Naive thymus-derived CD8-positive, alpha-beta T cell (primary cell): ENCODE measurements at regions not wholly inside any gene's neighbourhood (a gene's known extent, or its start where the extent isn't known, plus 50 kb on each side); places are given as distances from the start of the nearest gene placed in this dataset.
"Not testable (repeated sequence)": the region's sequence is repeated elsewhere in the genome, so short reads cannot be mapped to it uniquely, and the experiment has no call there.

Source experiments
- ATAC-seq, 2 donors: fragments of 150-1000 bp; cut with Tn5 transposase in 1 of 2; sonication (Bioruptor Pico), chemical (Tn5 transposase) in 1 of 2; 1 replicate in 1 of 2; 2 replicates in 1 of 2; pipeline ENCODE4 v1.10.0; 2021; ENCODE audit warnings: mild to moderate bottlenecking in 2 of 2, moderate library complexity in 2 of 2
- POLR2A ChIA-PET: fragments of 350-600 bp; sonication (Branson Sonifier 250); formaldehyde crosslinking; loops from one replicate; lab custom pipeline; 2021; ENCODE audit warnings: antibody characterized with exemption; lab: Charles Lee
- DNase-seq, 10 donors: peaks; one replicate each; pipeline versions ENCODE4 v3.0.0 to v3.0.0-alpha.2; 2020 to 2022
- H3K27ac Mint-ChIP-seq, 10 donors: one replicate each; pipeline ENCODE4 v1.8.0; 2020 to 2022; ENCODE audit warnings: mild to moderate bottlenecking in 10 of 10, mixed read lengths in 10 of 10, moderate library complexity in 4 of 10, inconsistent platforms in 1 of 10
- H3K27me3 Mint-ChIP-seq, 5 donors: one replicate each; pipeline ENCODE4 v1.8.0; 2021 to 2022; ENCODE audit warnings: mixed read lengths in 5 of 5
- H3K36me3 Mint-ChIP-seq, 3 donors: one replicate each; pipeline ENCODE4 v1.8.0; 2020 to 2022; ENCODE audit warnings: mixed read lengths in 3 of 3, mild to moderate bottlenecking in 2 of 3, inconsistent platforms in 1 of 3
- H3K4me1 Mint-ChIP-seq, 4 donors: one replicate each; pipeline ENCODE4 v1.8.0; 2021 to 2022; ENCODE audit warnings: mixed read lengths in 4 of 4
- H3K4me3 Mint-ChIP-seq, 10 donors: one replicate each; pipeline ENCODE4 v1.8.0; 2020 to 2022; ENCODE audit warnings: mild to moderate bottlenecking in 10 of 10, mixed read lengths in 10 of 10, moderate library complexity in 6 of 10, inconsistent platforms in 1 of 10
- H3K9me3 Mint-ChIP-seq, 9 donors: one replicate each; pipeline ENCODE4 v1.8.0; 2020 to 2022; ENCODE audit warnings: mixed read lengths in 9 of 9, mild to moderate bottlenecking in 3 of 9, inconsistent platforms in 1 of 9, moderate library complexity in 1 of 9

DNA sequence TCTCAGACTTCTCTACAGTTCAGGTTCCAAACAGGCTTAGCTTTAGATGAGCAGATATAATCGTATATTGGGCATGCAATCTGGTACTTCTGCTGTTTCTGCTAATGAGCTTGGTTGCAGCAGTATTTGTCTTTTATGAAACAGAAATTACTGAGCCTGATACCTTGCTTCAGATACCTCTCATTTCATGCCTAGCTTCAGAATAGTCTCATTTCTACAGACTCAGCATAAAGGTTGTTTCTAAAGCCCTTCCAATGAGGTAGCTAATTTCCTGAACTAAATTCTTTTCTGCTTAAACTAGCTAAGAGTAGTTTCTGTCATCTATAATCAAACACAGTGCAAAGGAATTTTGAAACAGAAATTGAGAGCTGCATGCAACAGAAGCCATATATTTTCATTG, 275.0 kb upstream of the KITLG start:
- no peaks in the 10 kb centered on the region for H3K4me1 Mint-ChIP-seq

DNA sequence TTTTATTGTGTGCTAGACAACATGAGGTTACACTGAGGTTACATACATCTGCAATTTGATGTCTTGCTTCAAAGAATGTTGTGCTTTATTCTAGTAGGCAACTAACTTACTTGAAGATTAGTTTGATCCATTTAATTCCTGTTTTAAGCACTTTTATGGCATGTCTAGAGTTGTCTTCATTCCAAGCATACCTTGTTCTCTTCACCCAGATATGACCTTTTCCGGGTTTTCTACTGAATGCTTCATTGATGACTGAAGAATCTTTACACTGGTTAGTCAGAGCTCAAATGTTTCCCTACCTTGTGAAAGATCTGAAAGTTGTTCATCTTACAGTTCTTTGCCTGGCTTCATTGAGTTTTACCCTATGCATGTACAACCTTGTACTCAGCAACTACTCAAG, 274.0 kb upstream of the KITLG start:
- ATAC-seq (no peak), DNase-seq (no peak)
- POLR2A ChIA-PET = no interaction called here
- peaks cover 0 to 3% (median 0%) of the 10 kb centered on the region in 5 donors for H3K27me3 Mint-ChIP-seq
- H3K27ac Mint-ChIP-seq = no peak overlapping the region
- H3K36me3 Mint-ChIP-seq = no peaks in the 10 kb centered on the region
- peaks cover 4 to 20% (median 6%) of the 10 kb centered on the region in 9 donors for H3K9me3 Mint-ChIP-seq
- H3K4me3 Mint-ChIP-seq = no peak overlapping the region
- no peaks in the 10 kb centered on the region for H3K4me1 Mint-ChIP-seq

More for the DNA sequence above, 275.0 kb upstream of the KITLG start:
- Mint-ChIP-seq H3K36me3 (no peaks in the 10 kb centered on the region), H3K27ac (no peak overlapping the region), H3K9me3 (peaks cover 4 to 20% (median 6%) of the 10 kb centered on the region in 9 donors), H3K27me3 (peaks cover 0 to 3% (median 1%) of the 10 kb centered on the region in 5 donors), H3K4me3 (no peak overlapping the region)
- DNase-seq = no peak
- POLR2A ChIA-PET = no interaction called here
- ATAC-seq = no peak

DNA sequence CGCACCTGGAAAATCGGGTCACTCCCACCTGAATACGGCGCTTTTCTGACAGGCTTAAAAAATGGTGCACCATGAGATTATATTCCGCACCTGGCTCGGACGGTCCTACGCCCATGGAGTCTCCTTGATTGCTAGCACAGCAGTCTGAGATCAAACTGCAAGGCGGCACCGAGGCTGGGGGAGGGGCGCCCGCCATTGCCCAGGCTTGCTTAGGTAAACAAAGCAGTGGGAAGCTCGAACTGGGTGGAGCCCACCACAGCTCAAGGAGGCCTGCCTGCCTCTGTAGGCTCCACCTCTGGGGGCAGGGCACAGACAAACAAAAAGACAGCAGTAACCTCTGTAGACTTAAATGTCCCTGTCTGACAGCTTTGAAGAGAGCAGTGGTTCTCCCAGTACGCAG, 267.0 kb upstream of the KITLG start:
- H3K4me1 Mint-ChIP-seq, DNase-seq, H3K4me3 Mint-ChIP-seq, ATAC-seq, H3K27me3 Mint-ChIP-seq, H3K27ac Mint-ChIP-seq, POLR2A ChIA-PET, H3K36me3 Mint-ChIP-seq: not testable (repeated sequence)
- H3K9me3 Mint-ChIP-seq = peaks cover 4 to 22% (median 12%) of the 10 kb centered on the region in 9 donors

DNA sequence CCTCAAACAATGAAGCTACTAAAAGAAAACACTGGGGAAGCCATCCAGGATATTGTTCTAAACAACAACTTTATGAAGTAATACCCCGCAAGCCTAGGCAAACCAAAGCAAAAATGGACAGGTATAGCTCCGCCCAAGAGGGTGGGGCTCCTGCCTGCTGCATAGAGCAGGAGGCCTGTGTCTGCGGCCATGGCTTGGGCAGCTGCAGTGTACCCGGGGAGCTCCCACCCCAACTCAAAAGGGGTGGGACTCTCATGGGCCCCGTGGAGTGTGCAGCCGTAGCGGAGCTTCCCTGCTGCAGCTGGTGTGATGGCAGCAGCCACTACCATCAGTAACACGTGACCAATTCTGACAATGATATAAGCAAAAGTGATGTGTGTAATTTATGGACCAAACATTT, 264.2 kb upstream of the KITLG start:
- Mint-ChIP-seq H3K4me3 (no peak overlapping the region), H3K27me3 (no peaks in the 10 kb centered on the region), H3K36me3 (peaks cover 0 to 9% (median 0%) of the 10 kb centered on the region in 3 donors), H3K9me3 (peaks cover 6 to 32% (median 13%) of the 10 kb centered on the region in 9 donors), H3K27ac (no peak overlapping the region), H3K4me1 (no peaks in the 10 kb centered on the region)
- ATAC-seq (no peak), DNase-seq (no peak)
- POLR2A ChIA-PET = no interaction called here

DNA sequence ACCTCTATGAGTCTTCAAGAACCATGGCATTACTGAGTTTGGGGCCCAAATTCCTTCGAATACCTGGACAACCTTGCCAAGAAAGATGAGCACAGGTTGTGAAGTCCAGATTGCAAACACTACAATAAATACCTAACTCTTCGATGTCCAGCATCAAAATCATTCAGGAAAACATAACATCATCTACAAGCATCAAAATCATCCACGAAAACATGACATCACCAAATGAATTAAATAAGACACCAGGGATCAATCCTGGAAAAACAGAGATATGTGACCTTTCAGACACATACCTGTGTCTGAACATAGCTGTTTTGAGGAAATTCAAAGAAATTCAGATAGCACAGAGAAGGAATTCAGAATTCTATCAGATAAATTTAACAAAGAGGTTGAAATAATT, 262.0 kb upstream of the KITLG start:
- peaks cover 0 to 9% (median 0%) of the 10 kb centered on the region in 3 donors for H3K36me3 Mint-ChIP-seq
- DNase-seq (no peak), ATAC-seq (no peak)
- no peak overlapping the region for H3K4me3 Mint-ChIP-seq
- H3K27me3 Mint-ChIP-seq = peaks cover 0 to 4% (median 0%) of the 10 kb centered on the region in 5 donors
- no peaks in the 10 kb centered on the region for H3K4me1 Mint-ChIP-seq
- POLR2A ChIA-PET = no interaction called here
- H3K9me3 Mint-ChIP-seq = peaks cover 8 to 38% (median 26%) of the 10 kb centered on the region in 9 donors
- H3K27ac Mint-ChIP-seq = no peak overlapping the region

DNA sequence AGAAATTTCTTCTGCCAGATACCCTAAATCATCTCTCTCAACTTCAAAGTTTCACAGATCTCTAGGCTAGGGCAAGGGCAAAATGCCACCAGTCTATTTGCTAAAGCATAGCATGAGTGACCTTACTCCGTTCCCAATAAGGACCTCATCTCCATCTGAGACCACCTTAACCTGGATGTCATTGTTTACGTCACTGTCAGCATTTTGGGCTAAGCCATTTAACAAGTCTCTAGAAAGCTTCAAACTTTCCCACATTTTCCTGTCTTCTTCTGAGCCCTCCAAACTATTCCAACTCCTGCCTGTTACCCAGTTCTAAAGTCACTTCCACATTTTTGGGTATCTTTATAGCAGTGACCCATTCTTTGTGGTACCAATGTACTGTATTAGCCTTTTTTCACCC, 259.2 kb upstream of the KITLG start:
- DNase-seq (no peak), ATAC-seq (no peak)
- H3K27ac Mint-ChIP-seq = no peak overlapping the region
- peaks cover 4 to 33% (median 19%) of the 10 kb centered on the region in 9 donors for H3K9me3 Mint-ChIP-seq
- H3K4me3 Mint-ChIP-seq = no peak overlapping the region
- H3K27me3 Mint-ChIP-seq = peaks cover 0 to 4% (median 1%) of the 10 kb centered on the region in 5 donors
- H3K4me1 Mint-ChIP-seq = no peaks in the 10 kb centered on the region
- POLR2A ChIA-PET = no interaction called here
- peaks cover 0 to 5% (median 0%) of the 10 kb centered on the region in 3 donors for H3K36me3 Mint-ChIP-seq

DNA sequence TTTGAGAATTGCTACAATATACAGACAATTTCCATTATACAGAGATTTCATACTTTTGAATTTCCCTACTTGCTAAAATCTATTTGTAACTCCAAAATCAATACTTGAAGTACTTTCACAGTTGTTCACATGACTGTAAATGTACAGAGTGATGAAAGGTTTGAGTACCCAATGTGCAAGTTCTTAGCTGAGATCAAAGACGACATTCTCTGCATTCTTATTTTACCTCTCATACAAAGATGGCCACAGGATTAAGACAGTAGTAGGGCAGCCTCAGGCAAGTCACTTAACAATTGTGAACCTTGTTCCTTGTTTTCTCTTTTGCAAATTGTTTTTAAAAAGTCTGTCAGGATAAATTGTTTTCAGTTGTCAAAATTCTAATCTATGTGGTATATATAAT, 255.9 kb upstream of the KITLG start:
- POLR2A ChIA-PET = no interaction called here
- Mint-ChIP-seq H3K27ac (no peak overlapping the region), H3K9me3 (peaks cover 2 to 39% (median 8%) of the 10 kb centered on the region in 9 donors)

DNA sequence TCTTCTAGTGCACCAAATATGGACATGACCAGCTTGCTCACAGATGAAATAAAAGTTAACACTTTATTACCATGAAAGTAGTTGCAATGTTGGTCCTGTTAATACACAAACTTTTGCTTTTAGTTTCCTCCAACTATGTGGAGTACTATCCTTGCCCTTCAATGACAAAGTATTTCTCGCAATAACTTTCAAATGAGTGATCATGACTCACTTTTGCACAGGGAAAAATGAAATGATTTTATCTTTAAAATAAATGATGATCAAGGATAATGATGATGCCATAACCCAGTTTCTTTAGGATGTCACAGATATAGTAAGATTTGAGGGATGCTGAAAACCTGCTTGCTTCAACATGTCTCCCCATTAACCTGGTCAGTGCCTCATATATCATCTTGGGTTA, 254.0 kb upstream of the KITLG start:
- Mint-ChIP-seq H3K4me3 (no peak overlapping the region), H3K36me3 (no peaks in the 10 kb centered on the region), H3K27me3 (peaks cover 0 to 4% (median 1%) of the 10 kb centered on the region in 5 donors), H3K4me1 (no peaks in the 10 kb centered on the region), H3K9me3 (peaks cover 1 to 28% (median 8%) of the 10 kb centered on the region in 9 donors), H3K27ac (no peak overlapping the region)
- POLR2A ChIA-PET = no interaction called here
- DNase-seq (no peak), ATAC-seq (no peak)

More for the DNA sequence above, 255.9 kb upstream of the KITLG start:
- ATAC-seq (no peak), DNase-seq (no peak)
- peaks cover 0 to 4% (median 1%) of the 10 kb centered on the region in 5 donors for H3K27me3 Mint-ChIP-seq
- H3K36me3 Mint-ChIP-seq = peaks cover 0 to 1% (median 0%) of the 10 kb centered on the region in 3 donors
- no peak overlapping the region for H3K4me3 Mint-ChIP-seq
- H3K4me1 Mint-ChIP-seq = no peaks in the 10 kb centered on the region

DNA sequence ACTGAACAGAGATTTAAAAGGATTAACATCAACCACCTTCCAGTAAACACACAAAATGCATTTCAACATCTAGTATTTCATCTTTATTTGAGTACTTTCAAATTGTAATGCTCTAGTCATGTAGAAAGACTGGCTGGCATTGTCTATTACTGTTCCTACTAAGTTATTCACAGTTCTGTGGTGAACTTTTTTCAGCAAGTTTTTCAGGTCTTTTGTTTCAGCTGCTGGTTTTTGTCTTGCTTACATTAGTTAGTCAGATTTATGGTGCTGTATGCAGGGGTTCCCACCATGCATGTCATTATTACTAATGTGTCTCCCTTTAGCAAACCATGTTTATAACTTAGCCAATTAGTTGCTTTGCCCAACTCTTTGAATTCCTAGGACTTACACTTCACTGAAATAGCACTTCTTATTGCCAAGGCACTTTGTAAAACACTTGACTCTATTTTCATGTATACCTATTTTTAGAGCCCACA, 253.4 kb upstream of the KITLG start:
- Mint-ChIP-seq H3K4me1 (no peaks in the 10 kb centered on the region), H3K9me3 (peaks cover 0 to 23% (median 8%) of the 10 kb centered on the region in 9 donors), H3K36me3 (no peaks in the 10 kb centered on the region), H3K27me3 (peaks cover 0 to 4% (median 1%) of the 10 kb centered on the region in 5 donors), H3K4me3 (no peak overlapping the region), H3K27ac (no peak overlapping the region)
- POLR2A ChIA-PET = no interaction called here
- no peak for DNase-seq
- ATAC-seq = no peak

DNA sequence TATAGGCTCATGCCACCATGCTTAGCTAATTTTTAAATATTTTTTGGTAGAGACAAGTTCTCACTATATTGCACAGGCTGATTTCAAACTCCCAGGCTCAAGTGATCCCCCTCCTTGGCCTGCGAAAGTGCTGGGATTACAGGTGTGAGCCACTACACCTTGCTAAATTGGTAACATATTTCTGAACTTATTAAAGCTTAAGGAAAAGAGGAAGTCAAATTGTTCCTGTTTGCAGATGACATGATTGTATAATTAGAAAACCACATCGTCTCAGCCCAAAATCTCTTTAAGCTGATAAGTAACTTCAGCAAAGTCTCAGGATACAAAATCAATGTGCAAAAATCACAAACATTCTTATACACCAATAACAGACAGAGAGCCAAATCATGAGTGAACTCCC, 248.3 kb upstream of the KITLG start:
- H3K4me3 Mint-ChIP-seq, POLR2A ChIA-PET, H3K36me3 Mint-ChIP-seq, H3K4me1 Mint-ChIP-seq, DNase-seq, H3K27ac Mint-ChIP-seq, ATAC-seq, H3K27me3 Mint-ChIP-seq: not testable (repeated sequence)
- peaks cover 0 to 12% (median 5%) of the 10 kb centered on the region in 9 donors for H3K9me3 Mint-ChIP-seq

DNA sequence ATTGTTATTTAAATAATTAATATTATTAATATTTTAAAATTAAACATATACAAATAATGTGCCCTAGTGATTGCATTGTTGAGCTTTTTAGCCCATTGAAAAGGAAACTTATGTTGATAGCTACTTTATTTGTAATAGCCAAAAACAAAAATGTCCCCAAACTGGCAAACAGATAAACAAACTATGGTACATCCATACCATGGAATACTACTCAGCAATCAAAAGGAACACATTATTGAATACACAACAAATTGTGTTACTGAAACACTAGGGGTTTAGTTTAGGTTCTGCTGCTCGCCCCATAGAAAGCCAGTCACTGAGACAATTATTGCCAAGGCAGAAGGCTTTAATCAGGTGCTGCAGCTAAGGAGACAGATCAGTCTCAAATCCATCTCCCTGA, 239.7 kb upstream of the KITLG start:
- Mint-ChIP-seq H3K4me1 (no peaks in the 10 kb centered on the region), H3K9me3 (peaks cover 0 to 13% (median 1%) of the 10 kb centered on the region in 9 donors)

DNA sequence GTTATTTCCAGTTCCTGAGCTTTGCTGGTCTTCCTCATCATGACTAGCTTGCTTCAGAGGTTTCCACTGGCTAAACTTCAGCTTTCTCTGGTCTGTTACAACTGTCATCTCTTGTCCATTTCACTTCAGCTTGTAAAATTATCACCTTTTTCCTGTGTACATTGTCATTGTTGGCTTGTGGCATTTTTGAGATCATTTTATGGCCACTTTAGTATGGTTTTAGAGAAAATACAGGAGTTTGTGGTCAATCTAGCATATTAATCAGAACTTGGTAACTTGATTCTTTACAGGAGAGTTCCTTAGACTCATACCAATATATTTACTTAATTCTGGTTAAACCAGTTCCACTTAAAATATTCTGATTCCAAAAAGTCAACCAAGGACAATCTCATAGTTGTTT, 235.9 kb upstream of the KITLG start:
- DNase-seq (no peak), ATAC-seq (no peak)
- Mint-ChIP-seq H3K27ac (no peak overlapping the region), H3K9me3 (peaks cover 0 to 18% (median 1%) of the 10 kb centered on the region in 9 donors), H3K27me3 (peaks cover 0 to 14% (median 0%) of the 10 kb centered on the region in 5 donors), H3K4me3 (no peak overlapping the region), H3K36me3 (no peaks in the 10 kb centered on the region), H3K4me1 (no peaks in the 10 kb centered on the region)
- POLR2A ChIA-PET = no interaction called here

More for the DNA sequence above, 239.7 kb upstream of the KITLG start:
- POLR2A ChIA-PET = no interaction called here
- no peak overlapping the region for H3K4me3 Mint-ChIP-seq
- peaks cover 0 to 8% (median 0%) of the 10 kb centered on the region in 5 donors for H3K27me3 Mint-ChIP-seq
- ATAC-seq (no peak), DNase-seq (no peak)
- H3K36me3 Mint-ChIP-seq = no peaks in the 10 kb centered on the region
- H3K27ac Mint-ChIP-seq = no peak overlapping the region

DNA sequence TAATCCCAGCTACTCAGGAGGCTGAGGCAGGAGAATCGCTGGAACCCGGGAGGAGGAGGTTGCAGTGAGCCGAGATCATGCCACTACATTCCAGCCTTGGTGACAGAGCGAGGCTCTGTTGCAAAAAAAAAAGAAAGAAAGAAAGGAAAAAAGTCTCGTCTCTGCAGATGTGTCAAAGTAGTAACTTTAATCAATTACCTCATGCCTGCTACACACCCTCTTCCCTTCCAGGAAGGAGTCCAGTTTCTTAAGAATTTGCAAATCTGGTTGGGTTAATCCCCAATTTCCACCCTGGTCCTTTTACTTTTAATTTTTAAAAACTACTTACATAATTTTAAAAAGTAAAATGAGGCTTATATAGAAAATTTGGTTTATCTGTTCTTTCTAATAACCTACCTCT, 234.5 kb upstream of the KITLG start:
- Mint-ChIP-seq H3K4me3 (no peak overlapping the region), H3K27ac (no peak overlapping the region), H3K36me3 (no peaks in the 10 kb centered on the region), H3K4me1 (no peaks in the 10 kb centered on the region), H3K9me3 (peaks cover 0 to 12% (median 1%) of the 10 kb centered on the region in 9 donors), H3K27me3 (peaks cover 0 to 9% (median 0%) of the 10 kb centered on the region in 5 donors)
- POLR2A ChIA-PET = no interaction called here
- ATAC-seq = no peak
- no peak for DNase-seq

DNA sequence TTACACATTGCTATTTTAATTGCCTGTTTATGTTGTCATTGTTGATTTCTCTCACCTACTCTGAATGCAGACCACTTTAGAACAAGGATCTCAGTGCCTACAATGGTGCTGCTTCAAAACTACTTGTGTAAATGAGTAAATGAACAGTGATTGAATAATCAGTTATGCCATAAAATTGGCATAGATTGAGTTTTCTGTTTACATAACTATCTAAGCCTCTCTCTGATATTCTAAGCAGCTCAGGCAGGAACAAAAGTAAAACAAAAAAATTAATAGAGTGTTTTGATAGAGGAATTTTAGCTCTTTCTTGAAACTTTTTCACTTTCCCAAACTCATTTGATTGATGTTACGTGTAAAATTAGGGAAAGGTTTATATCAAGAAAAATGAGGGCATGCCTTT, 232.3 kb upstream of the KITLG start:
- Mint-ChIP-seq H3K4me1 (no peaks in the 10 kb centered on the region), H3K36me3 (no peaks in the 10 kb centered on the region), H3K27ac (no peak overlapping the region), H3K27me3 (peaks cover 0 to 9% (median 0%) of the 10 kb centered on the region in 5 donors), H3K9me3 (peaks cover 0 to 5% (median 0%) of the 10 kb centered on the region in 9 donors), H3K4me3 (no peak overlapping the region)
- ATAC-seq (no peak), DNase-seq (no peak)
- POLR2A ChIA-PET = no interaction called here
